ENCODE measurements at regions not wholly inside any gene's neighbourhood (a gene's known extent, or its start where the extent isn't known, plus 50 kb on each side); places are given as distances from the start of the nearest gene placed in this dataset.
A peak's percentile ranks its signal among the peaks of the same experiment; 100 is the strongest.

- H3K36me3 ChIP-seq = no peaks in the 10 kb centered on the region
- no peaks in the 10 kb centered on the region for H3K4me1 ChIP-seq (ENCODE audit: low read depth)
- H3K27ac ChIP-seq = no peak overlapping the region
- no peak for TF ChIP-seq CTCF (IDR thresholded peaks at IDR 0.05; ENCODE audit: low read depth, low read length)
- H3K4me3 ChIP-seq = no peak overlapping the region
- DNase-seq (ENCODE audit: low read depth in 1 of 2, low spot score in 1 of 2) = no peak
- H3K27me3 ChIP-seq = no peaks in the 10 kb centered on the region
- H3K9me3 ChIP-seq (ENCODE audit: low read depth) = no peaks in the 10 kb centered on the region
These were observed 184.9 kb upstream of the TSHZ2 start for GRCh38 chr20:52787216-52787615.

GRCh38 chr20:52785679-52786078 lies 186.5 kb upstream of the TSHZ2 start:
- no peak overlapping the region for H3K4me3 ChIP-seq
- TF ChIP-seq CTCF (IDR thresholded peaks at IDR 0.05; ENCODE audit: low read depth, low read length) = no peak
- no peaks in the 10 kb centered on the region for H3K4me1 ChIP-seq (ENCODE audit: low read depth)
- no peak overlapping the region for H3K27ac ChIP-seq
- DNase-seq (ENCODE audit: low read depth in 1 of 2, low spot score in 1 of 2) = peak in 1 of 2 donors; percentile 63
- H3K36me3 ChIP-seq = no peaks in the 10 kb centered on the region
- no peaks in the 10 kb centered on the region for H3K9me3 ChIP-seq (ENCODE audit: low read depth)
- no peaks in the 10 kb centered on the region for H3K27me3 ChIP-seq

- no peak overlapping the region for H3K27ac ChIP-seq
- H3K9me3 ChIP-seq (ENCODE audit: low read depth) = no peaks in the 10 kb centered on the region
- TF ChIP-seq CTCF (IDR thresholded peaks at IDR 0.05; ENCODE audit: low read depth, low read length) = peak; percentile 36
- no peaks in the 10 kb centered on the region for H3K4me1 ChIP-seq (ENCODE audit: low read depth)
- H3K36me3 ChIP-seq = no peaks in the 10 kb centered on the region
- H3K27me3 ChIP-seq = no peaks in the 10 kb centered on the region
- no peak overlapping the region for H3K4me3 ChIP-seq
- DNase-seq (ENCODE audit: low read depth in 1 of 2, low spot score in 1 of 2) = peak in 1 of 2 donors; percentile 27
These were observed 188.4 kb upstream of the TSHZ2 start for GRCh38 chr20:52783769-52784168.

- no peaks in the 10 kb centered on the region for H3K4me1 ChIP-seq (ENCODE audit: low read depth)
- no peak overlapping the region for H3K4me3 ChIP-seq
- H3K36me3 ChIP-seq = no peaks in the 10 kb centered on the region
- H3K27ac ChIP-seq = no peak overlapping the region
- DNase-seq (ENCODE audit: low read depth in 1 of 2, low spot score in 1 of 2) = no peak
- no peaks in the 10 kb centered on the region for H3K27me3 ChIP-seq
- no peak for TF ChIP-seq CTCF (IDR thresholded peaks at IDR 0.05; ENCODE audit: low read depth, low read length)
- no peaks in the 10 kb centered on the region for H3K9me3 ChIP-seq (ENCODE audit: low read depth)
These were observed 191.7 kb upstream of the TSHZ2 start for GRCh38 chr20:52780462-52780861.

GRCh38 chr20:52779125-52779524 lies 193.0 kb upstream of the TSHZ2 start:
- H3K9me3 ChIP-seq (ENCODE audit: low read depth) = no peaks in the 10 kb centered on the region
- H3K4me1 ChIP-seq (ENCODE audit: low read depth) = no peaks in the 10 kb centered on the region
- no peak for TF ChIP-seq CTCF (IDR thresholded peaks at IDR 0.05; ENCODE audit: low read depth, low read length)
- no peak overlapping the region for H3K27ac ChIP-seq
- DNase-seq (ENCODE audit: low read depth in 1 of 2, low spot score in 1 of 2) = no peak
- H3K4me3 ChIP-seq = no peak overlapping the region
- no peaks in the 10 kb centered on the region for H3K27me3 ChIP-seq
- no peaks in the 10 kb centered on the region for H3K36me3 ChIP-seq

GRCh38 chr20:52777171-52777570 lies 195.0 kb upstream of the TSHZ2 start:
- Histone ChIP-seq H3K27me3 (no peaks in the 10 kb centered on the region), H3K27ac (no peak overlapping the region), H3K9me3 (ENCODE audit: low read depth) (no peaks in the 10 kb centered on the region), H3K36me3 (no peaks in the 10 kb centered on the region), H3K4me3 (no peak overlapping the region), H3K4me1 (ENCODE audit: low read depth) (no peaks in the 10 kb centered on the region)
- DNase-seq (ENCODE audit: low read depth in 1 of 2, low spot score in 1 of 2) = no peak
- TF ChIP-seq CTCF (IDR thresholded peaks at IDR 0.05; ENCODE audit: low read depth, low read length) = no peak

Data from cardiac muscle cell (in vitro differentiated cells and primary cell).